A549 (cell line): ENCODE measurements at regions not wholly inside any gene's neighbourhood (a gene's known extent, or its start where the extent isn't known, plus 50 kb on each side); places are given as distances from the start of the nearest gene placed in this dataset.

Experiments
- ATAC-seq, 2 experiments: fragments of 200-7000 bp in 1 of 2; fragments of >200 bp in 1 of 2; cut with Nextera tagmentation in 1 of 2; cut with Tn5 transposase in 1 of 2; 3 replicates each; pipeline versions ENCODE4 v1.8.0 to v1.9.1; 2018 to 2020; ENCODE audit warnings: mild to moderate bottlenecking in 1 of 2, moderate library complexity in 1 of 2
- CTCF ChIA-PET: fragments of 300-600 bp; sonication (Branson Sonifier 250); formaldehyde crosslinking; extraction: SDS; loops from one replicate; lab custom pipeline; 2021; ENCODE audit warnings: antibody characterized with exemption, inconsistent platforms; lab: Yijun Ruan, JAX
- POLR2A ChIA-PET: fragments of 350-600 bp; formaldehyde crosslinking; extraction: SDS; loops from one replicate; lab custom pipeline; 2021; ENCODE audit warnings: antibody characterized with exemption, inconsistent platforms; lab: Yijun Ruan, JAX
- DNase-seq, 2 experiments: peaks; one replicate each; pipeline versions ENCODE4 v3.0.0 to v3.0.0-alpha.2; 2011 to 2016; ENCODE audit warnings: low read depth in 1 of 2, low spot score in 1 of 2
- FAIRE-seq: peaks from 2 replicates; lab custom pipeline; 2011; peaks lifted over from hg19 to GRCh38; lab: Jason Lieb, UNC
- H3K27ac ChIP-seq, 2 experiments: fragments of >200 bp; sonication (Bioruptor Twin); formaldehyde crosslinking; 3 replicates each; pipeline ENCODE4 v1.5.1; 2016 to 2017
- H3K4me1 ChIP-seq: fragments of >200 bp; sonication (Bioruptor Twin); formaldehyde crosslinking; 3 replicates; pipeline ENCODE4 v1.6.1; 2016
- H3K4me2 ChIP-seq: fragments of >200 bp; sonication (Bioruptor Twin); formaldehyde crosslinking; 3 replicates; pipeline ENCODE4 v1.6.1; 2016
- H3K4me3 ChIP-seq: fragments of >200 bp; sonication (Bioruptor Twin); formaldehyde crosslinking; 3 replicates; pipeline ENCODE4 v1.5.1; 2016
- H3K9me3 ChIP-seq: fragments of >200 bp; sonication (Bioruptor Twin); formaldehyde crosslinking; 3 replicates; pipeline ENCODE4 v1.6.1; 2016
- BHLHE40 ChIP-seq: IDR thresholded peaks from 2 replicates; pipeline ENCODE4 v1.6.1; 2012; ENCODE audit warnings: low read depth, low read length, inconsistent platforms
- CHD4 ChIP-seq: fragments of 200-600 bp; sonication (generic); IDR thresholded peaks from 2 replicates; pipeline ENCODE4 v1.6.1; 2016; ENCODE audit warnings: antibody characterized with exemption, mild to moderate bottlenecking, borderline replicate concordance
- ESRRA ChIP-seq: fragments of 150-350 bp; IDR thresholded peaks from 2 replicates; pipeline ENCODE4 v1.6.1; 2014; ENCODE audit warnings: mild to moderate bottlenecking, low read length, borderline replicate concordance
- FOSB ChIP-seq: fragments of 250-450 bp; sonication (Bioruptor Pico); IDR thresholded peaks from 2 replicates; pipeline ENCODE4 v1.5.0; 2020; ENCODE audit warnings: mild to moderate bottlenecking, moderate library complexity
- FOSL2 ChIP-seq, 2 experiments: fragments of 450-650 bp in 1 of 2; fragments of >200 bp in 1 of 2; sonication (Bioruptor Twin) in 1 of 2; formaldehyde crosslinking; IDR thresholded peaks; 2 replicates each; pipeline versions ENCODE4 v1.5.0 to v1.6.1; 2016 to 2020; ENCODE audit warnings: mild to moderate bottlenecking in 1 of 2, moderate library complexity in 1 of 2
- FOXS1 ChIP-seq: fragments of 250-450 bp; sonication (Bioruptor Pico); IDR thresholded peaks from 2 replicates; pipeline ENCODE4 v1.5.0; 2020; ENCODE audit warnings: mild to moderate bottlenecking, moderate library complexity
- HOXA7 ChIP-seq: fragments of 250-450 bp; sonication (Bioruptor Pico); IDR thresholded peaks from 2 replicates; pipeline ENCODE4 v1.5.0; 2020; ENCODE audit warnings: mild to moderate bottlenecking, moderate library complexity
- HOXB13 ChIP-seq: fragments of 250-450 bp; sonication (Bioruptor Pico); IDR thresholded peaks from 2 replicates; pipeline ENCODE4 v1.5.0; 2020; ENCODE audit warnings: low read depth, mild to moderate bottlenecking, moderate library complexity
- JUNB ChIP-seq: fragments of >200 bp; sonication (Bioruptor Twin); formaldehyde crosslinking; IDR thresholded peaks from 2 replicates; pipeline ENCODE4 v1.6.1; 2016
- MAZ ChIP-seq: fragments of 150-350 bp; IDR thresholded peaks from 2 replicates; pipeline ENCODE4 v1.6.1; 2014; ENCODE audit warnings: antibody characterized with exemption, low read depth, low read length, borderline replicate concordance
- NR3C1 ChIP-seq: fragments of >200 bp; sonication (Bioruptor Twin); formaldehyde crosslinking; IDR thresholded peaks from 3 replicates; pipeline ENCODE4 v1.6.1; 2017
- POLR2AphosphoS2 ChIP-seq: conservative IDR thresholded peaks from 2 replicates; pipeline ENCODE4 v1.6.1; 2012; ENCODE audit warnings: low read length, improper control_type of control experiment, inconsistent platforms
- RAD21 ChIP-seq, 2 experiments: fragments of >200 bp in 1 of 2; sonication (Bioruptor Twin) in 1 of 2; formaldehyde crosslinking in 1 of 2; IDR thresholded peaks in 1 of 2; conservative IDR thresholded peaks in 1 of 2; 2 replicates in 1 of 2; 3 replicates in 1 of 2; pipeline ENCODE4 v1.6.1; 2012 to 2018; ENCODE audit warnings: inconsistent platforms in 1 of 2
- RNF2 ChIP-seq: fragments of 200-600 bp; sonication (generic); IDR thresholded peaks from 2 replicates; pipeline ENCODE4 v1.6.1; 2016; ENCODE audit warnings: low read depth, mild to moderate bottlenecking, antibody characterized with exemption, moderate library complexity, borderline replicate concordance
- ZFP36 ChIP-seq: fragments of 450-650 bp; IDR thresholded peaks from 2 replicates; pipeline ENCODE4 v1.6.1; 2014; ENCODE audit warnings: borderline replicate concordance; ENCODE audit not compliant: partially characterized antibody
- ZNF302 ChIP-seq: fragments of 250-450 bp; sonication (Bioruptor Pico); IDR thresholded peaks from 2 replicates; pipeline ENCODE4 v1.9.0; 2021; ENCODE audit warnings: inconsistent platforms, mild to moderate bottlenecking, moderate library complexity
- WGBS: methylation state at CpG from one replicate; pipeline ENCODE4 v1.1.6; 2017; ENCODE audit errors: missing lambda C conversion rate; 5-methylcytosine and 5-hydroxymethylcytosine counted together
- TF ChIP-seq, protein P1 (sequence below): fragments of 150-350 bp; IDR thresholded peaks from 2 replicates; pipeline ENCODE4 v1.6.1; 2014; ENCODE audit warnings: low read depth, mild to moderate bottlenecking, low read length
- TF ChIP-seq, protein P2 (sequence below): fragments of 450-650 bp; IDR thresholded peaks from 2 replicates; pipeline ENCODE4 v1.6.1; 2014; ENCODE audit warnings: antibody characterized with exemption

DNA sequence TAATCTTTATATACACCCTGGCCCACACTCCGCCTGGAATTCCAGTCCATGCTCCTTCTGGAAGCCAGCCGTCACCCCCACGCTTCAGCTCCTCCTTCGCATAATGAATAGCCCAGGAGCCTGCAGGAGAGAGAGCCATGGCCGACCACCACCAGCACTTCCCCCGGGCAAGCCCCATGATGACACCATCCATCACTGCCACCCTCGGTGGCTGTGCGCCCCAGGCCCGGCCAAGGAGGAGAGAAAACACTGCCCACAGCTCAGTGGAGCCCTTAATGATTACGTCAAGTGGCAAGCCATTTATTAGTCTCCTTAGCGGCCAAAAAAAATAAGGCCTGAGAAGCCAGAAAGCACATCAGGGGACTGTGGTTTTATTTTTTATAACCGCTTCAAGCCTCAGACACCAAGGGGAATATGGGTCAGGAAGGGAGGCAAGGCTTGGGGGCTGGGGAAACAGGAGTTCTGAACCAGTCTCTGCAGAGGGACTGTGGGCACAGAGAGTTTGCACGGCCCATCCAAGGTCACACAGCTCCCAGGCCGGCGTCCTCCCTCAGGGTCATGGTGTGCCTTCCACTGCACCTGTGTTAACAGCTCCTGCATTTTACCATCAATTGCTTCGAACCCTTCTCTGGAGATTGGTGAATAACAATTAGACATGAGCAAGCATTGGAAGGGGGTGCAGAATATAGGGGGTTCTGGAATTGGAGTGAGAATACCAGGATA, 134.3 kb downstream of the MN1 start:
- CTCF ChIA-PET, result interaction anchor here (1.2 kb wide), 1 partner anchor 14 kb away, joined by 3 read pairs; no protein-coding TSS in a partner anchor
- H3K4me3 ChIP-seq, result no peak overlapping the region
- DNase-seq, result no peak
- no peak for FAIRE-seq
- WGBS, result 82% methylated on average over 15 of the region's 16 CpGs
- TF ChIP-seq POLR2AphosphoS2, result no peak
- no peak for TF ChIP-seq HOXA7 (CRISPR knock-in tag)
- TF ChIP-seq BHLHE40, result no peak
- TF ChIP-seq FOXS1 (CRISPR knock-in tag), result no peak
- TF ChIP-seq, protein P1, sequence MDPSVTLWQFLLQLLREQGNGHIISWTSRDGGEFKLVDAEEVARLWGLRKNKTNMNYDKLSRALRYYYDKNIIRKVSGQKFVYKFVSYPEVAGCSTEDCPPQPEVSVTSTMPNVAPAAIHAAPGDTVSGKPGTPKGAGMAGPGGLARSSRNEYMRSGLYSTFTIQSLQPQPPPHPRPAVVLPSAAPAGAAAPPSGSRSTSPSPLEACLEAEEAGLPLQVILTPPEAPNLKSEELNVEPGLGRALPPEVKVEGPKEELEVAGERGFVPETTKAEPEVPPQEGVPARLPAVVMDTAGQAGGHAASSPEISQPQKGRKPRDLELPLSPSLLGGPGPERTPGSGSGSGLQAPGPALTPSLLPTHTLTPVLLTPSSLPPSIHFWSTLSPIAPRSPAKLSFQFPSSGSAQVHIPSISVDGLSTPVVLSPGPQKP, result no peak
- TF ChIP-seq NR3C1, result no peak
- TF ChIP-seq FOSB (CRISPR knock-in tag), result no peak
- TF ChIP-seq CHD4, result no peak
- no peak for TF ChIP-seq JUNB
- no peak for TF ChIP-seq RNF2
- no peak for TF ChIP-seq MAZ
- TF ChIP-seq ZNF302 (CRISPR knock-in tag), result no peak
- no peak for TF ChIP-seq RAD21 (conservative IDR thresholded peaks at IDR 0.05 in 1 of 2, IDR thresholded peaks at IDR 0.05 in 1 of 2)
- TF ChIP-seq, protein P2, sequence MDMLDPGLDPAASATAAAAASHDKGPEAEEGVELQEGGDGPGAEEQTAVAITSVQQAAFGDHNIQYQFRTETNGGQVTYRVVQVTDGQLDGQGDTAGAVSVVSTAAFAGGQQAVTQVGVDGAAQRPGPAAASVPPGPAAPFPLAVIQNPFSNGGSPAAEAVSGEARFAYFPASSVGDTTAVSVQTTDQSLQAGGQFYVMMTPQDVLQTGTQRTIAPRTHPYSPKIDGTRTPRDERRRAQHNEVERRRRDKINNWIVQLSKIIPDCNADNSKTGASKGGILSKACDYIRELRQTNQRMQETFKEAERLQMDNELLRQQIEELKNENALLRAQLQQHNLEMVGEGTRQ, result no peak
- no peak for TF ChIP-seq HOXB13 (CRISPR knock-in tag)
- TF ChIP-seq, all 56 proteins: peak for 0
- Histone ChIP-seq H3K4me1 (peaks cover 40% of the 10 kb centered on the region), H3K9me3 (no peaks in the 10 kb centered on the region), H3K27ac (no peak overlapping the region), H3K4me2 (no peak overlapping the region)
- POLR2A ChIA-PET, result no interaction called here
- no peak for ATAC-seq

DNA sequence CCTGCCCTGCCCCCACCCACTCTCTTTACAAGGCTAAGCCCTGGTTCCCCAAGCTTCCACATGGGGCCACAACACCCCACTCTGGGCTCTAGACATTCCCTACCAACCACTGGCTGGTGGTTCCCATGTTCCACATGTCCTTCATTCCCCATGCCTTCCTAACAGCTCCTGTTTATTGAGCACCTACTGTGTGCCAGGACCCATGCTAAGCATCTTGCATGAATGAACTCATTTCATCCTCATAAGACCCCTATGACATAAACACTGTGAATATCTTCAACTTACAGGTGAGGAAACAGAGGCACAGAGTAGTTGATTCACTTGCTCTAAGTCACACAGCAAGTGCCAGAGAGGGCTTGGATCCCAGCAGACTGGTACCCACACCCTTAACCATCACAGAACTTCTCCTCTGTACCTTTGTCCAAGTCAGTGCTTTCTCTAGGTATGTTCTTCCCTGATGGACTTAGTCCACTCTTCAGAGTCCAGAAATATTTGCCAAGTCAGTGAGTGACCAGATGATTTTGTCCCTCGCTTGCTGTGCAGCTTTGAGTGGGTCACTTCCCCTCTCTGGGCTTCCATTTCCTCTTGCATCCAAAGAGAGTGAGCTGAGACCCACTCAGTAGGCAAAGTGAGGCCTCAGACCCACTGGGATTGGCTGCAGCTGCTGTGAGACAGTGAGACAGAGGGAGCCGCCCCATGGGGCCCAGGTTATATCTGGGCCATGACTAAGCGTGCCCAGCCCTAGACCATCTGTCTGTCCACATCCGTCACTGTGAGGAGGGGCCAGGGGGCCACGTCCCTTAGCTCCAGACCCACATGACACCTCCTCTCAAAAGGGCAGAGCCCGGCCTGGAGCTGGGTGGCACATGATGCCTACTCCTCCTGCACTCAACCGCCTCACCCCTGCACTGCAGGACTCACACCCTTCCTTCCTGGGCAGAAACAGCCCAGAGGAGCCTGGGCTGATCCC, 132.4 kb downstream of the MN1 start:
- FAIRE-seq (no peak), ATAC-seq (peak; percentile 90 to 98), DNase-seq (peak; percentile 58 to 87)
- Histone ChIP-seq H3K4me1 (peaks cover 26% of the 10 kb centered on the region), H3K4me3 (no peak overlapping the region), H3K27ac (peak overlapping the region; percentile 64 to 83), H3K9me3 (no peaks in the 10 kb centered on the region), H3K4me2 (peak overlapping the region; percentile 48)
- CTCF ChIA-PET, result no interaction called here
- POLR2A ChIA-PET, result no interaction called here
- TF ChIP-seq, protein P2, result peak; percentile 65
- peak; percentile 67 for TF ChIP-seq ZFP36
- no peak for TF ChIP-seq FOSL2 (IDR thresholded peaks at IDR 0.05)
- TF ChIP-seq FOSL2 (CRISPR knock-in tag; IDR thresholded peaks at IDR 0.05), result peak; percentile 56; the same call in 1 of the 2 replicates
- TF ChIP-seq ESRRA, result 0 out of 2 replicates have a peak, but pooled peaks have one; percentile 19
- TF ChIP-seq NR3C1, result no peak
- 54% methylated on average over 2 of the region's 7 CpGs for whole genome bisulfite sequencing
